ENCODE measurements at regions not wholly inside any gene's neighbourhood (a gene's known extent, or its start where the extent isn't known, plus 50 kb on each side); places are given as distances from the start of the nearest gene placed in this dataset.

- H3K9me3 ChIP-seq (ENCODE audit: low read depth), result no peaks in the 10 kb centered on the region
- Mint-ChIP-seq H3K4me3 (no peak overlapping the region), H3K36me3 (no peaks in the 10 kb centered on the region), H3K27ac (no peak overlapping the region), H3K9me3 (no peaks in the 10 kb centered on the region), H3K4me1 (peaks cover 12% of the 10 kb centered on the region), H3K27me3 (ENCODE audit: insufficient read depth, low read depth) (no peaks in the 10 kb centered on the region)
- no peaks in the 10 kb centered on the region for H3K4me1 ChIP-seq
- H4K20me1 ChIP-seq (ENCODE audit: low read depth), result no peaks in the 10 kb centered on the region
- H3K36me3 ChIP-seq, result no peaks in the 10 kb centered on the region
- no peak overlapping the region for H3K27ac ChIP-seq
- no peaks in the 10 kb centered on the region for H3K79me2 ChIP-seq (ENCODE audit: low read depth)
- DNase-seq (ENCODE audit: low spot score), result no peak
- H3K27me3 ChIP-seq, result no peaks in the 10 kb centered on the region
- H3K4me3 ChIP-seq, result no peak overlapping the region
- no peak overlapping the region for H3K9ac ChIP-seq
- no peak overlapping the region for H3K4me2 ChIP-seq
- H3F3A ChIP-seq (ENCODE audit: low read depth), result no peaks in the 10 kb centered on the region
- no peak overlapping the region for H2AFZ ChIP-seq (replicated peaks)
- no peak for TF ChIP-seq CTCF (IDR thresholded peaks at IDR 0.05)
- TF ChIP-seq EZH2phosphoT487 (IDR thresholded peaks at IDR 0.05), result no peak
- no peak for TF ChIP-seq EZH2 (IDR thresholded peaks at IDR 0.05)
Observed at GRCh38 chr13:68378294-68378693, 1148.2 kb upstream of the PCDH9 start.

- Histone ChIP-seq H3K9ac (no peak overlapping the region), H3K4me2 (no peak overlapping the region), H2AFZ (replicated peaks) (no peak overlapping the region), H3F3A (ENCODE audit: low read depth) (no peaks in the 10 kb centered on the region), H3K9me3 (ENCODE audit: low read depth) (no peaks in the 10 kb centered on the region), H3K4me3 (no peak overlapping the region), H3K36me3 (no peaks in the 10 kb centered on the region), H3K27ac (no peak overlapping the region), H3K27me3 (no peaks in the 10 kb centered on the region), H4K20me1 (ENCODE audit: low read depth) (no peaks in the 10 kb centered on the region), H3K4me1 (no peaks in the 10 kb centered on the region), H3K79me2 (ENCODE audit: low read depth) (no peaks in the 10 kb centered on the region)
- Mint-ChIP-seq H3K36me3 (no peaks in the 10 kb centered on the region), H3K27ac (no peak overlapping the region), H3K9me3 (no peaks in the 10 kb centered on the region), H3K4me1 (peaks cover 5% of the 10 kb centered on the region), H3K4me3 (no peak overlapping the region), H3K27me3 (ENCODE audit: insufficient read depth, low read depth) (no peaks in the 10 kb centered on the region)
- no peak for DNase-seq (ENCODE audit: low spot score)
- no peak for TF ChIP-seq CTCF (IDR thresholded peaks at IDR 0.05)
- TF ChIP-seq EZH2phosphoT487 (IDR thresholded peaks at IDR 0.05), result no peak
- TF ChIP-seq EZH2 (IDR thresholded peaks at IDR 0.05), result no peak
Observed at GRCh38 chr13:68375004-68375403, 1144.9 kb upstream of the PCDH9 start.

- H3F3A ChIP-seq (ENCODE audit: low read depth), result no peaks in the 10 kb centered on the region
- TF ChIP-seq CTCF (IDR thresholded peaks at IDR 0.05) (no peak), EZH2 (IDR thresholded peaks at IDR 0.05) (no peak), EZH2phosphoT487 (IDR thresholded peaks at IDR 0.05) (no peak)
- no peak overlapping the region for H3K4me3 Mint-ChIP-seq
- no peaks in the 10 kb centered on the region for H3K79me2 ChIP-seq (ENCODE audit: low read depth)
- H3K4me2 ChIP-seq, result no peak overlapping the region
- no peak overlapping the region for H3K27ac ChIP-seq
- no peaks in the 10 kb centered on the region for H3K9me3 Mint-ChIP-seq
- H3K36me3 ChIP-seq, result no peaks in the 10 kb centered on the region
- H3K9ac ChIP-seq, result no peak overlapping the region
- H3K4me1 Mint-ChIP-seq, result no peaks in the 10 kb centered on the region
- H3K27ac Mint-ChIP-seq, result no peak overlapping the region
- no peaks in the 10 kb centered on the region for H3K9me3 ChIP-seq (ENCODE audit: low read depth)
- no peak overlapping the region for H2AFZ ChIP-seq (replicated peaks)
- H3K4me1 ChIP-seq, result no peaks in the 10 kb centered on the region
- H3K36me3 Mint-ChIP-seq, result no peaks in the 10 kb centered on the region
- DNase-seq (ENCODE audit: low spot score), result no peak
- H3K27me3 ChIP-seq, result no peaks in the 10 kb centered on the region
- H4K20me1 ChIP-seq (ENCODE audit: low read depth), result no peaks in the 10 kb centered on the region
- peaks cover 3% of the 10 kb centered on the region for H3K27me3 Mint-ChIP-seq (ENCODE audit: insufficient read depth, low read depth)
- no peak overlapping the region for H3K4me3 ChIP-seq
Observed at GRCh38 chr13:68369739-68370138, 1139.6 kb upstream of the PCDH9 start.

- Histone ChIP-seq H2AFZ (replicated peaks) (no peak overlapping the region), H3K4me3 (no peak overlapping the region), H3K27me3 (no peaks in the 10 kb centered on the region), H3K36me3 (no peaks in the 10 kb centered on the region), H3F3A (ENCODE audit: low read depth) (no peaks in the 10 kb centered on the region), H4K20me1 (ENCODE audit: low read depth) (no peaks in the 10 kb centered on the region), H3K79me2 (ENCODE audit: low read depth) (no peaks in the 10 kb centered on the region), H3K9ac (no peak overlapping the region), H3K4me2 (no peak overlapping the region), H3K9me3 (ENCODE audit: low read depth) (no peaks in the 10 kb centered on the region), H3K4me1 (no peaks in the 10 kb centered on the region), H3K27ac (no peak overlapping the region)
- no peak overlapping the region for H3K4me3 Mint-ChIP-seq
- no peak overlapping the region for H3K27ac Mint-ChIP-seq
- H3K9me3 Mint-ChIP-seq, result no peaks in the 10 kb centered on the region
- no peak for DNase-seq (ENCODE audit: low spot score)
- H3K27me3 Mint-ChIP-seq (ENCODE audit: insufficient read depth, low read depth), result peaks cover 3% of the 10 kb centered on the region
- H3K36me3 Mint-ChIP-seq, result no peaks in the 10 kb centered on the region
- TF ChIP-seq EZH2 (IDR thresholded peaks at IDR 0.05) (no peak), EZH2phosphoT487 (IDR thresholded peaks at IDR 0.05) (no peak), CTCF (IDR thresholded peaks at IDR 0.05) (no peak)
- no peaks in the 10 kb centered on the region for H3K4me1 Mint-ChIP-seq
Observed at GRCh38 chr13:68368922-68369321, 1138.8 kb upstream of the PCDH9 start.

Measured in neural progenitor cell (in vitro differentiated cells).